Astrocyte (in vitro differentiated cells and primary cell): ENCODE measurements at regions not wholly inside any gene's neighbourhood (a gene's known extent, or its start where the extent isn't known, plus 50 kb on each side); places are given as distances from the start of the nearest gene placed in this dataset.

ENCODE experiments used
- DNase-seq: peaks from one replicate; pipeline ENCODE4 v3.0.0-alpha.2; 2010; ENCODE audit warnings: low read depth
- FAIRE-seq: peaks from 2 replicates; lab custom pipeline; 2011; peaks lifted over from hg19 to GRCh38; lab: Jason Lieb, UNC
- H2AFZ ChIP-seq: 2 replicates; pipeline ENCODE4 v1.6.0; 2012; ENCODE audit warnings: low read depth, low read length, inconsistent platforms
- H3K27ac ChIP-seq: 2 replicates; pipeline ENCODE4 v1.5.1; 2011; ENCODE audit warnings: low read depth, low read length, inconsistent platforms
- H3K27me3 ChIP-seq: 2 replicates; pipeline ENCODE4 v1.6.0; 2011; ENCODE audit warnings: low read length, inconsistent platforms; ENCODE audit not compliant: insufficient read depth
- H3K36me3 ChIP-seq: 2 replicates; pipeline ENCODE4 v1.5.1; 2011; ENCODE audit warnings: low read length, inconsistent platforms; ENCODE audit not compliant: insufficient read depth
- H3K4me1 ChIP-seq: 2 replicates; pipeline ENCODE4 v1.5.1; 2011; ENCODE audit warnings: low read length, inconsistent platforms; ENCODE audit not compliant: insufficient read depth
- H3K4me2 ChIP-seq: 2 replicates; pipeline ENCODE4 v1.6.0; 2012; ENCODE audit warnings: low read length, inconsistent platforms
- H3K4me3 ChIP-seq: 2 replicates; pipeline ENCODE4 v1.5.1; 2011; ENCODE audit warnings: low read depth, mild to moderate bottlenecking, low read length, inconsistent platforms; ENCODE audit not compliant: insufficient read depth
- H3K79me2 ChIP-seq: 2 replicates; pipeline ENCODE4 v1.6.0; 2012; ENCODE audit warnings: mild to moderate bottlenecking, low read length, inconsistent platforms; ENCODE audit not compliant: insufficient read depth
- H3K9ac ChIP-seq: 2 replicates; pipeline ENCODE4 v1.6.0; 2012; ENCODE audit warnings: mild to moderate bottlenecking, low read length, inconsistent platforms
- H3K9me3 ChIP-seq: 2 replicates; pipeline ENCODE4 v1.5.1; 2012; ENCODE audit warnings: low read depth, mild to moderate bottlenecking, low read length, inconsistent platforms; ENCODE audit not compliant: insufficient read depth
- H4K20me1 ChIP-seq: 2 replicates; pipeline ENCODE4 v1.6.0; 2012; ENCODE audit warnings: low read length, inconsistent platforms; ENCODE audit not compliant: insufficient read depth
- H3K27ac Mint-ChIP-seq: one replicate; pipeline ENCODE4 v1.8.0; 2021; ENCODE audit warnings: mild to moderate bottlenecking, mixed read lengths; ENCODE audit not compliant: unreplicated experiment
- H3K27me3 Mint-ChIP-seq: one replicate; pipeline ENCODE4 v1.8.0; 2021; ENCODE audit warnings: low read depth, mixed read lengths; ENCODE audit not compliant: unreplicated experiment
- H3K36me3 Mint-ChIP-seq: one replicate; pipeline ENCODE4 v1.8.0; 2021; ENCODE audit warnings: low read depth, mixed read lengths; ENCODE audit not compliant: unreplicated experiment
- H3K4me1 Mint-ChIP-seq: one replicate; pipeline ENCODE4 v1.8.0; 2021; ENCODE audit warnings: low read depth, mixed read lengths; ENCODE audit not compliant: unreplicated experiment
- H3K4me3 Mint-ChIP-seq: one replicate; pipeline ENCODE4 v1.8.0; 2021; ENCODE audit warnings: mild to moderate bottlenecking, moderate library complexity, mixed read lengths; ENCODE audit not compliant: unreplicated experiment
- H3K9me3 Mint-ChIP-seq: one replicate; pipeline ENCODE4 v1.8.0; 2021; ENCODE audit warnings: mild to moderate bottlenecking, mixed read lengths; ENCODE audit not compliant: unreplicated experiment
- CTCF ChIP-seq: IDR thresholded peaks from 2 replicates; pipeline ENCODE4 v1.5.1; 2011; ENCODE audit warnings: low read depth, mild to moderate bottlenecking, inconsistent platforms, low read length, moderate library complexity; ENCODE audit not compliant: insufficient read depth
- EZH2 ChIP-seq: IDR thresholded peaks from 2 replicates; pipeline ENCODE4 v1.6.1; 2012; ENCODE audit warnings: mild to moderate bottlenecking, low read length, inconsistent platforms; ENCODE audit not compliant: insufficient read depth

GRCh38 chr4:57370691-57371090, 260.5 kb upstream of the IGFBP7 start:
- TF ChIP-seq EZH2 (no peak), CTCF (no peak)
- DNase-seq = peak; percentile 12
- Histone ChIP-seq H3K4me2 (no peak overlapping the region), H4K20me1 (no peaks in the 10 kb centered on the region), H2AFZ (no peak overlapping the region), H3K36me3 (no peaks in the 10 kb centered on the region), H3K79me2 (no peaks in the 10 kb centered on the region), H3K4me3 (no peak overlapping the region), H3K27me3 (no peaks in the 10 kb centered on the region), H3K27ac (no peak overlapping the region), H3K9ac (no peak overlapping the region), H3K9me3 (peaks cover under 1% of the 10 kb centered on the region), H3K4me1 (peaks cover 14% of the 10 kb centered on the region)
- Mint-ChIP-seq H3K27ac (no peak overlapping the region), H3K4me1 (peaks cover 18% of the 10 kb centered on the region), H3K9me3 (peaks cover 5% of the 10 kb centered on the region), H3K36me3 (no peaks in the 10 kb centered on the region), H3K4me3 (no peak overlapping the region), H3K27me3 (no peaks in the 10 kb centered on the region)
- FAIRE-seq = no peak

- peak; percentile 59 for DNase-seq
- Histone ChIP-seq H3K4me3 (no peak overlapping the region), H3K9me3 (no peaks in the 10 kb centered on the region), H3K4me1 (peaks cover 9% of the 10 kb centered on the region), H3K27ac (no peak overlapping the region), H3K36me3 (no peaks in the 10 kb centered on the region), H4K20me1 (no peaks in the 10 kb centered on the region), H3K27me3 (no peaks in the 10 kb centered on the region), H3K9ac (no peak overlapping the region), H3K4me2 (no peak overlapping the region), H3K79me2 (no peaks in the 10 kb centered on the region), H2AFZ (no peak overlapping the region)
- no peak for FAIRE-seq
- Mint-ChIP-seq H3K4me1 (peaks cover 18% of the 10 kb centered on the region), H3K36me3 (no peaks in the 10 kb centered on the region), H3K9me3 (peaks cover 1% of the 10 kb centered on the region), H3K4me3 (no peak overlapping the region), H3K27me3 (no peaks in the 10 kb centered on the region), H3K27ac (no peak overlapping the region)
- no peak for TF ChIP-seq CTCF
- no peak for TF ChIP-seq EZH2
These were observed 259.3 kb upstream of the IGFBP7 start for GRCh38 chr4:57369446-57369845.

GRCh38 chr4:57364255-57364654, 254.1 kb upstream of the IGFBP7 start:
- Mint-ChIP-seq H3K4me3 (no peak overlapping the region), H3K9me3 (peaks cover 3% of the 10 kb centered on the region), H3K4me1 (peaks cover 12% of the 10 kb centered on the region), H3K27ac (no peak overlapping the region), H3K27me3 (no peaks in the 10 kb centered on the region), H3K36me3 (no peaks in the 10 kb centered on the region)
- no peak for FAIRE-seq
- H3K9ac ChIP-seq = no peak overlapping the region
- TF ChIP-seq EZH2 = no peak
- no peak for TF ChIP-seq CTCF
- no peak for DNase-seq
- H3K27ac ChIP-seq = no peak overlapping the region
- H3K4me2 ChIP-seq = no peak overlapping the region
- no peak overlapping the region for H2AFZ ChIP-seq
- H3K9me3 ChIP-seq = no peaks in the 10 kb centered on the region
- H3K4me3 ChIP-seq = no peak overlapping the region
- no peaks in the 10 kb centered on the region for H3K4me1 ChIP-seq
- no peaks in the 10 kb centered on the region for H3K27me3 ChIP-seq
- H3K79me2 ChIP-seq = no peaks in the 10 kb centered on the region
- H3K36me3 ChIP-seq = no peaks in the 10 kb centered on the region
- H4K20me1 ChIP-seq = no peaks in the 10 kb centered on the region
